Astrocyte (in vitro differentiated cells and primary cell): ENCODE measurements at regions not wholly inside any gene's neighbourhood (a gene's known extent, or its start where the extent isn't known, plus 50 kb on each side); places are given as distances from the start of the nearest gene placed in this dataset.

Experiments used
- DNase-seq: peaks from one replicate; pipeline ENCODE4 v3.0.0-alpha.2; 2010; ENCODE audit warnings: low read depth
- FAIRE-seq: peaks from 2 replicates; lab custom pipeline; 2011; peaks lifted over from hg19 to GRCh38; lab: Jason Lieb, UNC
- H2AFZ ChIP-seq: 2 replicates; pipeline ENCODE4 v1.6.0; 2012; ENCODE audit warnings: low read depth, low read length, inconsistent platforms
- H3K27ac ChIP-seq: 2 replicates; pipeline ENCODE4 v1.5.1; 2011; ENCODE audit warnings: low read depth, low read length, inconsistent platforms
- H3K27me3 ChIP-seq: 2 replicates; pipeline ENCODE4 v1.6.0; 2011; ENCODE audit warnings: low read length, inconsistent platforms; ENCODE audit not compliant: insufficient read depth
- H3K36me3 ChIP-seq: 2 replicates; pipeline ENCODE4 v1.5.1; 2011; ENCODE audit warnings: low read length, inconsistent platforms; ENCODE audit not compliant: insufficient read depth
- H3K4me1 ChIP-seq: 2 replicates; pipeline ENCODE4 v1.5.1; 2011; ENCODE audit warnings: low read length, inconsistent platforms; ENCODE audit not compliant: insufficient read depth
- H3K4me2 ChIP-seq: 2 replicates; pipeline ENCODE4 v1.6.0; 2012; ENCODE audit warnings: low read length, inconsistent platforms
- H3K4me3 ChIP-seq: 2 replicates; pipeline ENCODE4 v1.5.1; 2011; ENCODE audit warnings: low read depth, mild to moderate bottlenecking, low read length, inconsistent platforms; ENCODE audit not compliant: insufficient read depth
- H3K79me2 ChIP-seq: 2 replicates; pipeline ENCODE4 v1.6.0; 2012; ENCODE audit warnings: mild to moderate bottlenecking, low read length, inconsistent platforms; ENCODE audit not compliant: insufficient read depth
- H3K9ac ChIP-seq: 2 replicates; pipeline ENCODE4 v1.6.0; 2012; ENCODE audit warnings: mild to moderate bottlenecking, low read length, inconsistent platforms
- H3K9me3 ChIP-seq: 2 replicates; pipeline ENCODE4 v1.5.1; 2012; ENCODE audit warnings: low read depth, mild to moderate bottlenecking, low read length, inconsistent platforms; ENCODE audit not compliant: insufficient read depth
- H4K20me1 ChIP-seq: 2 replicates; pipeline ENCODE4 v1.6.0; 2012; ENCODE audit warnings: low read length, inconsistent platforms; ENCODE audit not compliant: insufficient read depth
- H3K27ac Mint-ChIP-seq: one replicate; pipeline ENCODE4 v1.8.0; 2021; ENCODE audit warnings: mild to moderate bottlenecking, mixed read lengths; ENCODE audit not compliant: unreplicated experiment
- H3K27me3 Mint-ChIP-seq: one replicate; pipeline ENCODE4 v1.8.0; 2021; ENCODE audit warnings: low read depth, mixed read lengths; ENCODE audit not compliant: unreplicated experiment
- H3K36me3 Mint-ChIP-seq: one replicate; pipeline ENCODE4 v1.8.0; 2021; ENCODE audit warnings: low read depth, mixed read lengths; ENCODE audit not compliant: unreplicated experiment
- H3K4me1 Mint-ChIP-seq: one replicate; pipeline ENCODE4 v1.8.0; 2021; ENCODE audit warnings: low read depth, mixed read lengths; ENCODE audit not compliant: unreplicated experiment
- H3K4me3 Mint-ChIP-seq: one replicate; pipeline ENCODE4 v1.8.0; 2021; ENCODE audit warnings: mild to moderate bottlenecking, moderate library complexity, mixed read lengths; ENCODE audit not compliant: unreplicated experiment
- H3K9me3 Mint-ChIP-seq: one replicate; pipeline ENCODE4 v1.8.0; 2021; ENCODE audit warnings: mild to moderate bottlenecking, mixed read lengths; ENCODE audit not compliant: unreplicated experiment
- EZH2 ChIP-seq: IDR thresholded peaks from 2 replicates; pipeline ENCODE4 v1.6.1; 2012; ENCODE audit warnings: mild to moderate bottlenecking, low read length, inconsistent platforms; ENCODE audit not compliant: insufficient read depth
- TF ChIP-seq, protein P1 (sequence below): IDR thresholded peaks from 2 replicates; pipeline ENCODE4 v1.5.1; 2011; ENCODE audit warnings: low read depth, mild to moderate bottlenecking, inconsistent platforms, low read length, moderate library complexity; ENCODE audit not compliant: insufficient read depth

- Mint-ChIP-seq H3K4me3 (no peak overlapping the region), H3K4me1 (no peaks in the 10 kb centered on the region)
These were observed 156.7 kb upstream of the NRSN1 start for GRCh38 chr6:23969344-23969743.

DNA sequence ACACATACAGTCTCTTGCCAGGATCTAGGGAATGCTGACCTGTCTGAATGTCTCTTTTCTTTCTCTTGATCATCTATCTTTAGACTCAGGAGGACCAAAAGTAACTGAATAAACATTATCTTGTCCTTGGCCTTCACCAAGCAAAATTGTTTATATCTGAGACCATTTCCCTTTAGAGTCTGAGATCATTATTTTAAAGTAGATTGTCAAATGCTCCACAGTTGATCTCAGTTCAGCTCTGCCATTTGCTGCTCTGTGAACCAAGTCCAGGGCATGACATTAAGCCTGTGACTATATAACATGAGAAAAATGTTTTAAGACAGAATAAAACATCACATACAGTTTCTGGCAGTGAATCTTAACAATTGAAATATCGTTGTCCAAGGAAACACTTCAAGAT, 148.3 kb upstream of the NRSN1 start:
- no peaks in the 10 kb centered on the region for H3K36me3 Mint-ChIP-seq

More at GRCh38 chr6:23969344-23969743, 156.7 kb upstream of the NRSN1 start:
- no peaks in the 10 kb centered on the region for H3K36me3 ChIP-seq
- no peak overlapping the region for H3K4me3 ChIP-seq
- no peak overlapping the region for H3K4me2 ChIP-seq
- no peak overlapping the region for H3K9ac ChIP-seq
- TF ChIP-seq, protein P1, sequence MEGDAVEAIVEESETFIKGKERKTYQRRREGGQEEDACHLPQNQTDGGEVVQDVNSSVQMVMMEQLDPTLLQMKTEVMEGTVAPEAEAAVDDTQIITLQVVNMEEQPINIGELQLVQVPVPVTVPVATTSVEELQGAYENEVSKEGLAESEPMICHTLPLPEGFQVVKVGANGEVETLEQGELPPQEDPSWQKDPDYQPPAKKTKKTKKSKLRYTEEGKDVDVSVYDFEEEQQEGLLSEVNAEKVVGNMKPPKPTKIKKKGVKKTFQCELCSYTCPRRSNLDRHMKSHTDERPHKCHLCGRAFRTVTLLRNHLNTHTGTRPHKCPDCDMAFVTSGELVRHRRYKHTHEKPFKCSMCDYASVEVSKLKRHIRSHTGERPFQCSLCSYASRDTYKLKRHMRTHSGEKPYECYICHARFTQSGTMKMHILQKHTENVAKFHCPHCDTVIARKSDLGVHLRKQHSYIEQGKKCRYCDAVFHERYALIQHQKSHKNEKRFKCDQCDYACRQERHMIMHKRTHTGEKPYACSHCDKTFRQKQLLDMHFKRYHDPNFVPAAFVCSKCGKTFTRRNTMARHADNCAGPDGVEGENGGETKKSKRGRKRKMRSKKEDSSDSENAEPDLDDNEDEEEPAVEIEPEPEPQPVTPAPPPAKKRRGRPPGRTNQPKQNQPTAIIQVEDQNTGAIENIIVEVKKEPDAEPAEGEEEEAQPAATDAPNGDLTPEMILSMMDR: no peak
- TF ChIP-seq EZH2: no peak
- Mint-ChIP-seq H3K27me3 (peaks cover 6% of the 10 kb centered on the region), H3K9me3 (peaks cover 2% of the 10 kb centered on the region), H3K36me3 (no peaks in the 10 kb centered on the region), H3K27ac (no peak overlapping the region)
- H3K27me3 ChIP-seq: no peaks in the 10 kb centered on the region
- no peak for DNase-seq
- no peak for FAIRE-seq
- no peaks in the 10 kb centered on the region for H3K9me3 ChIP-seq
- no peak overlapping the region for H3K27ac ChIP-seq
- no peaks in the 10 kb centered on the region for H3K4me1 ChIP-seq
- H2AFZ ChIP-seq: no peak overlapping the region
- H4K20me1 ChIP-seq: no peaks in the 10 kb centered on the region
- H3K79me2 ChIP-seq: no peaks in the 10 kb centered on the region

GRCh38 chr6:23980965-23981364, 145.1 kb upstream of the NRSN1 start:
- no peaks in the 10 kb centered on the region for H4K20me1 ChIP-seq
- peaks cover 5% of the 10 kb centered on the region for H3K4me1 Mint-ChIP-seq
- peak overlapping the region; percentile 1 for H3K4me2 ChIP-seq
- H2AFZ ChIP-seq: peak overlapping the region; percentile 5
- no peak overlapping the region for H3K27ac ChIP-seq
- H3K4me1 ChIP-seq: no peaks in the 10 kb centered on the region
- no peaks in the 10 kb centered on the region for H3K27me3 Mint-ChIP-seq
- H3K4me3 ChIP-seq: no peak overlapping the region
- no peaks in the 10 kb centered on the region for H3K27me3 ChIP-seq
- no peaks in the 10 kb centered on the region for H3K36me3 Mint-ChIP-seq
- H3K36me3 ChIP-seq: no peaks in the 10 kb centered on the region
- no peak overlapping the region for H3K27ac Mint-ChIP-seq
- no peak overlapping the region for H3K4me3 Mint-ChIP-seq
- no peaks in the 10 kb centered on the region for H3K79me2 ChIP-seq
- no peak overlapping the region for H3K9ac ChIP-seq
- TF ChIP-seq EZH2: no peak
- TF ChIP-seq, protein P1: no peak
- FAIRE-seq (no peak), DNase-seq (peak; percentile 67)
- no peaks in the 10 kb centered on the region for H3K9me3 ChIP-seq
- no peaks in the 10 kb centered on the region for H3K9me3 Mint-ChIP-seq

More for the DNA sequence above, 148.3 kb upstream of the NRSN1 start:
- Histone ChIP-seq H3K4me1 (no peaks in the 10 kb centered on the region), H3K4me2 (no peak overlapping the region), H3K36me3 (no peaks in the 10 kb centered on the region), H3K27me3 (no peaks in the 10 kb centered on the region), H3K9ac (no peak overlapping the region), H3K4me3 (no peak overlapping the region), H2AFZ (no peak overlapping the region), H3K9me3 (no peaks in the 10 kb centered on the region), H4K20me1 (no peaks in the 10 kb centered on the region), H3K79me2 (no peaks in the 10 kb centered on the region), H3K27ac (no peak overlapping the region)
- Mint-ChIP-seq H3K9me3 (no peaks in the 10 kb centered on the region), H3K4me1 (peaks cover 5% of the 10 kb centered on the region), H3K27ac (no peak overlapping the region), H3K4me3 (no peak overlapping the region), H3K27me3 (no peaks in the 10 kb centered on the region)
- TF ChIP-seq, protein P1: no peak
- TF ChIP-seq EZH2: no peak
- FAIRE-seq (no peak), DNase-seq (no peak)
